ENCODE measurements at regions not wholly inside any gene's neighbourhood (a gene's known extent, or its start where the extent isn't known, plus 50 kb on each side); places are given as distances from the start of the nearest gene placed in this dataset.

DNA sequence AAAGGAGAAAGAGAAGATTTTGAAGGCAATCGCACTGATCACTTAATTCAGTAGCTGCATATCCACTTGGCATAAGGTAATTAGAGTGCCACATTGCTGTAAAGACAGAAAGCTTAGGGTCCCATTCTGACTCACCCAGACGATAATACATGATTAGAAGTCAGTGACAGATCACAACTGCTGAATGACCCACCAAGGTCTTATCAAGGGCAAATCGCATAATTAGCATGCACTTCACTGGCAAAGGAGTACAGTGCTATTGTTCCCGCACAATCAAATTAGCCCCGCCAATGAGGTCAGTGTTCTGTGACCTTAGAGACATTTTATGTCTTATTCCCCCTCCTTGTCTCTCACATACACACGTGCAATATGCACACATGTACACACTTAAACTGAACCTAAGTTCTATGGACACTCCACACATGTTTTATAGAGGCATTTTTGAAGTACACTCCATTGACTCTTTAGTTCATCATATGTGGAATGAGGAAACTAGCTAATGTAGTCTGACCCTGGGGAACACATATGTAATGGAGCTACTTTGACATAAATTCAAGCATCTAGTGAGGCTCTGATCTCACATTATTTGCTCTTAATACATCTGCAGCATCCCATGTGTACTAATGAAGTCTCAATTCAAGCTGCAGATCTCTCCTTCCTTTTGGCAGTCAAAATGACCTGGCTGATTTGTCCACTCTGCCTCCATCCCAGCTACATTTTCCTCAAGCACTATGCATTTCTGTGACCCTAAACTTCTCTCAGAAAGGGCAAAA, 673.8 kb upstream of the FANCL start:
- H3K4me1 ChIP-seq: no peaks in the 10 kb centered on the region
- H3K9me3 ChIP-seq: no peaks in the 10 kb centered on the region
- TF ChIP-seq CTCF (IDR thresholded peaks at IDR 0.05) (no peak), POLR2AphosphoS5 (IDR thresholded peaks at IDR 0.05) (no peak), EP300 (IDR thresholded peaks at IDR 0.05) (no peak), POLR2A (IDR thresholded peaks at IDR 0.05) (no peak)
- H3K27me3 ChIP-seq: no peaks in the 10 kb centered on the region
- H3K4me3 ChIP-seq: no peak overlapping the region
- 86% methylated on average over 6 of the region's 6 CpGs for WGBS
- H3K36me3 ChIP-seq: no peaks in the 10 kb centered on the region
- DNase-seq (ENCODE audit: low spot score in 2 of 2): no peak
- no peak overlapping the region for H3K27ac ChIP-seq

- no peak for DNase-seq (ENCODE audit: low spot score in 2 of 2)
- 69% methylated on average over 6 of the region's 6 CpGs for WGBS
- Histone ChIP-seq H3K4me3 (no peak overlapping the region), H3K27me3 (no peaks in the 10 kb centered on the region), H3K27ac (no peak overlapping the region), H3K4me1 (no peaks in the 10 kb centered on the region), H3K36me3 (no peaks in the 10 kb centered on the region), H3K9me3 (no peaks in the 10 kb centered on the region)
- no peak for TF ChIP-seq EP300 (IDR thresholded peaks at IDR 0.05)
- TF ChIP-seq CTCF (IDR thresholded peaks at IDR 0.05): no peak
- no peak for TF ChIP-seq POLR2A (IDR thresholded peaks at IDR 0.05)
- TF ChIP-seq POLR2AphosphoS5 (IDR thresholded peaks at IDR 0.05): no peak
Measured at GRCh38 chr2:58913082-58913726, 672.1 kb upstream of the FANCL start.

- DNase-seq (ENCODE audit: low spot score in 2 of 2): no peak
- H3K36me3 ChIP-seq: no peaks in the 10 kb centered on the region
- WGBS: 87% methylated on average over 1 of the region's 1 CpG
- no peak overlapping the region for H3K4me3 ChIP-seq
- no peak overlapping the region for H3K27ac ChIP-seq
- H3K4me1 ChIP-seq: no peaks in the 10 kb centered on the region
- TF ChIP-seq CTCF (IDR thresholded peaks at IDR 0.05) (no peak), EP300 (IDR thresholded peaks at IDR 0.05) (no peak), POLR2AphosphoS5 (IDR thresholded peaks at IDR 0.05) (no peak), POLR2A (IDR thresholded peaks at IDR 0.05) (no peak)
- H3K9me3 ChIP-seq: no peaks in the 10 kb centered on the region
- H3K27me3 ChIP-seq: no peaks in the 10 kb centered on the region
Measured at GRCh38 chr2:58911877-58912276, 670.8 kb upstream of the FANCL start.

- H3K36me3 ChIP-seq: no peaks in the 10 kb centered on the region
- TF ChIP-seq POLR2A (IDR thresholded peaks at IDR 0.05): no peak
- TF ChIP-seq CTCF (IDR thresholded peaks at IDR 0.05): no peak
- H3K27me3 ChIP-seq: no peaks in the 10 kb centered on the region
- no peaks in the 10 kb centered on the region for H3K9me3 ChIP-seq
- DNase-seq (ENCODE audit: low spot score in 2 of 2): no peak
- H3K4me1 ChIP-seq: no peaks in the 10 kb centered on the region
- H3K27ac ChIP-seq: no peak overlapping the region
- no peak overlapping the region for H3K4me3 ChIP-seq
- 35% methylated on average over 2 of the region's 2 CpGs for WGBS
Measured at GRCh38 chr2:58908501-58909154, 667.5 kb upstream of the FANCL start.

GRCh38 chr2:58907644-58908043, 666.5 kb upstream of the FANCL start:
- Histone ChIP-seq H3K4me3 (no peak overlapping the region), H3K27me3 (no peaks in the 10 kb centered on the region), H3K27ac (no peak overlapping the region), H3K36me3 (no peaks in the 10 kb centered on the region), H3K4me1 (no peaks in the 10 kb centered on the region), H3K9me3 (no peaks in the 10 kb centered on the region)
- 96% methylated on average over 1 of the region's 1 CpG for WGBS
- TF ChIP-seq POLR2AphosphoS5 (IDR thresholded peaks at IDR 0.05) (no peak), EP300 (IDR thresholded peaks at IDR 0.05) (no peak), POLR2A (IDR thresholded peaks at IDR 0.05) (no peak), CTCF (IDR thresholded peaks at IDR 0.05) (no peak)
- DNase-seq (ENCODE audit: low spot score in 2 of 2): no peak
